Caco-2 (cell line): ENCODE measurements at regions not wholly inside any gene's neighbourhood (a gene's known extent, or its start where the extent isn't known, plus 50 kb on each side); places are given as distances from the start of the nearest gene placed in this dataset.
A peak's percentile ranks its signal among the peaks of the same experiment; 100 is the strongest.

Experiments used
- BruUV-seq: library from RNA; stranded (reverse); fragments of 400-500 nt; replicated peaks from 2 replicates; lab custom pipeline; 2021; lab: Mats Ljungman, UMichigan
- CTCF ChIA-PET: fragments of 300-600 bp; sonication (Branson Sonifier 250); formaldehyde crosslinking; loops from one replicate; lab custom pipeline; 2022; ENCODE audit warnings: antibody characterized with exemption; lab: Charles Lee
- POLR2A ChIA-PET: fragments of 300-600 bp; sonication (Branson Sonifier 250); formaldehyde crosslinking; loops from one replicate; lab custom pipeline; 2022; ENCODE audit warnings: antibody characterized with exemption; lab: Charles Lee
- DNase-seq, 2 experiments: peaks; one replicate each; pipeline versions ENCODE4 v3.0.0 to v3.0.0-alpha.2; 2020 to 2022
- H3K27me3 ChIP-seq: replicated peaks from 2 replicates; pipeline ENCODE4 v1.6.0; 2011; ENCODE audit warnings: low read length; ENCODE audit not compliant: control insufficient read depth, insufficient read depth
- H3K36me3 ChIP-seq: 2 replicates; pipeline ENCODE4 v1.5.1; 2011; ENCODE audit warnings: low read length; ENCODE audit not compliant: control insufficient read depth, insufficient read depth
- H3K4me1 ChIP-seq: fragments of 250-450 bp; sonication (Bioruptor Pico); 2 replicates; pipeline ENCODE4 v1.5.1; 2020; ENCODE audit warnings: mild to moderate bottlenecking
- H3K4me3 ChIP-seq: 2 replicates; pipeline ENCODE4 v1.5.1; 2011; ENCODE audit warnings: low read depth, mild to moderate bottlenecking, control low read depth, low read length
- H3K9me3 ChIP-seq: fragments of 250-450 bp; sonication (Bioruptor Pico); 2 replicates; pipeline ENCODE4 v1.5.1; 2020; ENCODE audit warnings: mild to moderate bottlenecking, moderate library complexity
- H3K27ac Mint-ChIP-seq: one replicate; pipeline ENCODE4 v1.8.0; 2022; ENCODE audit warnings: mixed read lengths; ENCODE audit not compliant: unreplicated experiment
- H3K27me3 Mint-ChIP-seq: one replicate; pipeline ENCODE4 v1.8.0; 2022; ENCODE audit warnings: mixed read lengths; ENCODE audit not compliant: insufficient read depth, unreplicated experiment
- H3K36me3 Mint-ChIP-seq: one replicate; pipeline ENCODE4 v1.8.0; 2022; ENCODE audit warnings: mild to moderate bottlenecking, mixed read lengths; ENCODE audit not compliant: insufficient read depth, unreplicated experiment
- H3K4me1 Mint-ChIP-seq: one replicate; pipeline ENCODE4 v1.8.0; 2022; ENCODE audit warnings: low read depth, mixed read lengths; ENCODE audit not compliant: unreplicated experiment
- H3K4me3 Mint-ChIP-seq: one replicate; pipeline ENCODE4 v1.8.0; 2022; ENCODE audit warnings: mild to moderate bottlenecking, moderate library complexity, mixed read lengths; ENCODE audit not compliant: unreplicated experiment
- H3K9me3 Mint-ChIP-seq: one replicate; pipeline ENCODE4 v1.8.0; 2022; ENCODE audit warnings: mixed read lengths; ENCODE audit not compliant: unreplicated experiment
- intact Hi-C: fragments of 100-400 bp; cut with micrococcal nuclease; formaldehyde crosslinking; loops from one replicate; pipeline ENCODE4 v1.10.0; 2022; ENCODE audit not compliant: unreplicated experiment
- TF ChIP-seq, protein P1 (sequence below), 2 experiments: fragments of 200-600 bp in 1 of 2; IDR thresholded peaks; 1 replicate in 1 of 2; 2 replicates in 1 of 2; pipeline versions ENCODE4 v1.5.1 to v1.8.0; 2011 to 2022; ENCODE audit warnings: antibody characterized with exemption in 1 of 2, control low read depth in 1 of 2, inconsistent platforms in 1 of 2, low read depth in 1 of 2, low read length in 1 of 2, mild to moderate bottlenecking in 1 of 2, moderate library complexity in 1 of 2; ENCODE audit not compliant: insufficient read depth in 1 of 2, severe bottlenecking in 1 of 2, unreplicated experiment in 1 of 2

DNA sequence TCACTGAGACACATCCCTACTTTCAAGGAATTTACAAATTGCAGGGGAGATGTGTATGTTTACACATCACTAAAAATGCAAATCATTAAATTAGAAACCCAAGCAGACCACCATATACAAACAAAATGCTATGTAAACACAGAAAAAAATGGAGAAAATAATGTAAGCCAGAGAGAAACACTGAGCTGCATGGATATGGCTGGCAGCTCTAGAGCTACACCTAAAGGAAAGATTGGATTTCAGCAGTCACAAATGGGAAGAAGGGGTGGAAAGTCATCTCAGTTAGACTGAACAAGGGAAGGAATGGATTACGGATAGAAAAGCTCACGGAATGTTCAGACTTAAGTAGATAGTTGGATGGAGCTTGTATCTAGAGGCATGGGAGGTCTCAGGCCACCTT, 186.3 kb downstream of the MOSPD2 start:
- no peaks in the 10 kb centered on the region for H3K9me3 ChIP-seq
- BruUV-seq = no TSS peak
- no peaks in the 10 kb centered on the region for H3K27me3 ChIP-seq
- ChIA-PET POLR2A (no interaction called here), CTCF (no interaction called here)
- TF ChIP-seq, protein P1, sequence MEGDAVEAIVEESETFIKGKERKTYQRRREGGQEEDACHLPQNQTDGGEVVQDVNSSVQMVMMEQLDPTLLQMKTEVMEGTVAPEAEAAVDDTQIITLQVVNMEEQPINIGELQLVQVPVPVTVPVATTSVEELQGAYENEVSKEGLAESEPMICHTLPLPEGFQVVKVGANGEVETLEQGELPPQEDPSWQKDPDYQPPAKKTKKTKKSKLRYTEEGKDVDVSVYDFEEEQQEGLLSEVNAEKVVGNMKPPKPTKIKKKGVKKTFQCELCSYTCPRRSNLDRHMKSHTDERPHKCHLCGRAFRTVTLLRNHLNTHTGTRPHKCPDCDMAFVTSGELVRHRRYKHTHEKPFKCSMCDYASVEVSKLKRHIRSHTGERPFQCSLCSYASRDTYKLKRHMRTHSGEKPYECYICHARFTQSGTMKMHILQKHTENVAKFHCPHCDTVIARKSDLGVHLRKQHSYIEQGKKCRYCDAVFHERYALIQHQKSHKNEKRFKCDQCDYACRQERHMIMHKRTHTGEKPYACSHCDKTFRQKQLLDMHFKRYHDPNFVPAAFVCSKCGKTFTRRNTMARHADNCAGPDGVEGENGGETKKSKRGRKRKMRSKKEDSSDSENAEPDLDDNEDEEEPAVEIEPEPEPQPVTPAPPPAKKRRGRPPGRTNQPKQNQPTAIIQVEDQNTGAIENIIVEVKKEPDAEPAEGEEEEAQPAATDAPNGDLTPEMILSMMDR (IDR thresholded peaks at IDR 0.05; ENCODE audit: insufficient read depth in 1 of 2, low read depth in 1 of 2, low read length in 1 of 2, severe bottlenecking in 1 of 2, unreplicated experiment in 1 of 2) = no peak
- no peaks in the 10 kb centered on the region for H3K36me3 Mint-ChIP-seq
- no peaks in the 10 kb centered on the region for H3K36me3 ChIP-seq
- peaks cover 17% of the 10 kb centered on the region for H3K4me1 Mint-ChIP-seq
- peak overlapping the region; percentile 3 for H3K27ac Mint-ChIP-seq
- H3K9me3 Mint-ChIP-seq = no peaks in the 10 kb centered on the region
- H3K4me1 ChIP-seq = no peaks in the 10 kb centered on the region
- no peak for DNase-seq
- no peak overlapping the region for H3K4me3 ChIP-seq
- intact Hi-C loops = loop anchor here (10.0 kb wide), 1 partner anchor 85 kb away; no protein-coding TSS in a partner anchor
- H3K27me3 Mint-ChIP-seq = no peaks in the 10 kb centered on the region
- no peak overlapping the region for H3K4me3 Mint-ChIP-seq

DNA sequence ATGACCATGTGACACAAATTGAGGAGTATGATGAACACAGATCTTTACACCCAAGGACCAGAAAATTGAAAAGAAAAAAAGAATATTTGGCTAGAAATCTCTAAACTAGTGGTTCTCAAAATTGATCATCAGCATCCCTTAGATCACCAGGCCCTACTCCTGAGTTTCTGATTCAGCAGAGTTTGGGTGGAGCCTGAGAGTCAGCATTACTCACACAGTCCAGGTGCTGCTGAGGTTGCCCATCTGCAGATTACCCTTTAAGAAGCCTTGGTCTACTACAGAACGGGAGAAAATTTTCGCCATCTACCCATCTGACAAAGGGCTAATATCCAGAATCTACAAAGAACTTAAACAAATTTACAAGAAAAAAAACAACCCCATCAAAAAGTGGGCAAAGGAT, 182.8 kb downstream of the MOSPD2 start:
- ChIA-PET CTCF (no interaction called here), POLR2A (no interaction called here)
- DNase-seq = no peak
- BruUV-seq = no TSS peak
- Histone ChIP-seq H3K9me3 (no peaks in the 10 kb centered on the region), H3K4me1 (no peaks in the 10 kb centered on the region), H3K27me3 (no peaks in the 10 kb centered on the region), H3K4me3 (no peak overlapping the region), H3K36me3 (no peaks in the 10 kb centered on the region)
- no peaks in the 10 kb centered on the region for H3K27me3 Mint-ChIP-seq
- H3K4me3 Mint-ChIP-seq = no peak overlapping the region
- no peaks in the 10 kb centered on the region for H3K36me3 Mint-ChIP-seq
- no peak overlapping the region for H3K27ac Mint-ChIP-seq
- TF ChIP-seq, protein P1 (IDR thresholded peaks at IDR 0.05; ENCODE audit: insufficient read depth in 1 of 2, low read depth in 1 of 2, low read length in 1 of 2, severe bottlenecking in 1 of 2, unreplicated experiment in 1 of 2) = no peak
- peaks cover 17% of the 10 kb centered on the region for H3K4me1 Mint-ChIP-seq
- intact Hi-C loops = loop anchor here (10.0 kb wide), 1 partner anchor 89 kb away; no protein-coding TSS in a partner anchor
- no peaks in the 10 kb centered on the region for H3K9me3 Mint-ChIP-seq

DNA sequence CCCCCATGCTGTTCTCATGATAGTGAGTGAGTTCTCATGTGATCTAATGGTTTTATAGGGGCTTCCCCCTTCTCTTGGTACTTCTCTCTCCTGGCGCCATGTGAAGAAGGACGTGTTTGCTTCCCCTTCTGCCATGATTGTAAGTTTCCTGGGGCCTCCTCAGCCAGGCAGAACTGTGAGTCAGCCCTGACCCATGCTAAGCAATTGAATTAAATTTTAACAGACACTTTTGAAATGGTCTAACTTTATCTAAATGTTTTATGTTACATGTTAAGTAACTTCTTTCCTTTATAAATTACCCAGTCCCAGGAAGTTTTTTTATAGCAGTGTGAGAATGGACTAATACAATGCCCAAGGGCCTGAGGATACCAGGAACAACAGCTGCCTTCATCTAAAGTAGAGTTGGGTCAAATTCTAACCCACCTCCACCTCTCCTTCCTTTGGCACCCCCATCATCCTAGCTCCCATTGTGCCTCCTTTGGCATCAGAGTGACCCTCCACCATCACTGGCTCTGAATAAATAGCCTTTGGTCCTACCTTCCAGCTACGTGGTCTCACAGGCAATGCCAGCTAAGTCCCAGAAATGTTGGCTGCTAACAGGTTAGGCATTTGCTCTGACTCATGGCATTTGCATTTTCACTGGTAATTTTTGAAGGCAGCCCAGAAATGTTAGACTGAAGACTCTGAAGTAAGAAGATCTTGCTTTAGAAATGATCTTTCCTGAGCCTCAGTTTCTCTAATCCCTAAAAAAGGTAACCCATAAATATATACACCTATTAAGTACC, 182.1 kb downstream of the MOSPD2 start:
- DNase-seq = no peak
- Mint-ChIP-seq H3K27me3 (no peaks in the 10 kb centered on the region), H3K4me3 (no peak overlapping the region), H3K36me3 (no peaks in the 10 kb centered on the region), H3K4me1 (peaks cover 17% of the 10 kb centered on the region), H3K9me3 (no peaks in the 10 kb centered on the region), H3K27ac (no peak overlapping the region)
- no peak overlapping the region for H3K4me3 ChIP-seq
- POLR2A ChIA-PET = no interaction called here
- intact Hi-C loops = loop anchor here (10.0 kb wide), 1 partner anchor 89 kb away; no protein-coding TSS in a partner anchor
- no peaks in the 10 kb centered on the region for H3K9me3 ChIP-seq
- H3K36me3 ChIP-seq = no peaks in the 10 kb centered on the region
- H3K4me1 ChIP-seq = no peaks in the 10 kb centered on the region
- no TSS peak for BruUV-seq
- no peaks in the 10 kb centered on the region for H3K27me3 ChIP-seq
- CTCF ChIA-PET = no interaction called here
- TF ChIP-seq, protein P1 (IDR thresholded peaks at IDR 0.05; ENCODE audit: insufficient read depth in 1 of 2, low read depth in 1 of 2, low read length in 1 of 2, severe bottlenecking in 1 of 2, unreplicated experiment in 1 of 2) = no peak
